Keratinocyte (primary cell): ENCODE measurements at regions not wholly inside any gene's neighbourhood (a gene's known extent, or its start where the extent isn't known, plus 50 kb on each side); places are given as distances from the start of the nearest gene placed in this dataset.

Experiments used
- DNase-seq: peaks from one replicate; pipeline ENCODE4 v3.0.0-alpha.2; 2011; ENCODE audit warnings: low read depth, missing footprints, low spot score
- FAIRE-seq: peaks from 2 replicates; lab custom pipeline; 2011; peaks lifted over from hg19 to GRCh38; lab: Jason Lieb, UNC
- H2AFZ ChIP-seq: 2 replicates; pipeline ENCODE4 v1.6.0; 2012; ENCODE audit warnings: low read length, control low read depth, inconsistent platforms; ENCODE audit not compliant: control insufficient read depth
- H3K27ac ChIP-seq: 2 replicates; pipeline ENCODE4 v1.5.1; 2011; ENCODE audit warnings: low read length; ENCODE audit not compliant: control insufficient read depth, insufficient read depth
- H3K27me3 ChIP-seq: 3 replicates; pipeline ENCODE4 v1.6.0; 2011; ENCODE audit warnings: low read length; ENCODE audit not compliant: control insufficient read depth, insufficient read depth; ENCODE audit errors: extremely low read depth
- H3K36me3 ChIP-seq, 2 experiments: 2 replicates in 1 of 2; 3 replicates in 1 of 2; pipeline ENCODE4 v1.5.1; 2011; ENCODE audit warnings: low read length in 2 of 2, mild to moderate bottlenecking in 1 of 2; ENCODE audit not compliant: control insufficient read depth in 2 of 2, insufficient read depth in 2 of 2; ENCODE audit errors: extremely low read depth in 1 of 2
- H3K4me1 ChIP-seq: 3 replicates; pipeline ENCODE4 v1.5.1; 2011; ENCODE audit warnings: low read length; ENCODE audit not compliant: control insufficient read depth, insufficient read depth; ENCODE audit errors: extremely low read depth
- H3K4me2 ChIP-seq: 3 replicates; pipeline ENCODE4 v1.6.0; 2011; ENCODE audit warnings: low read depth, low read length; ENCODE audit not compliant: control insufficient read depth, insufficient read depth; ENCODE audit errors: extremely low read depth
- H3K4me3 ChIP-seq, 3 experiments: fragments of 200-600 bp in 1 of 3; sonication (generic) in 1 of 3; 2 replicates in 2 of 3; 3 replicates in 1 of 3; pipeline ENCODE4 v1.5.1; 2011 to 2016; ENCODE audit warnings: low read length in 3 of 3, mild to moderate bottlenecking in 3 of 3, control low read depth in 2 of 3, inconsistent platforms in 1 of 3, low read depth in 1 of 3, mixed read lengths in 1 of 3, mixed run types in 1 of 3, moderate library complexity in 1 of 3; ENCODE audit not compliant: control insufficient read depth in 2 of 3, insufficient read depth in 2 of 3; ENCODE audit errors: extremely low read depth in 1 of 3
- H3K79me2 ChIP-seq: 2 replicates; pipeline ENCODE4 v1.6.0; 2012; ENCODE audit warnings: low read length; ENCODE audit not compliant: control insufficient read depth, insufficient read depth
- H3K9ac ChIP-seq: 3 replicates; pipeline ENCODE4 v1.6.0; 2011; ENCODE audit warnings: low read length; ENCODE audit not compliant: control insufficient read depth, insufficient read depth; ENCODE audit errors: extremely low read depth
- H3K9me1 ChIP-seq: 3 replicates; pipeline ENCODE4 v1.6.0; 2011; ENCODE audit warnings: low read length; ENCODE audit not compliant: control insufficient read depth, insufficient read depth; ENCODE audit errors: extremely low read depth
- H3K9me3 ChIP-seq: 2 replicates; pipeline ENCODE4 v1.5.1; 2012; ENCODE audit warnings: low read depth, low read length; ENCODE audit not compliant: control insufficient read depth
- H4K20me1 ChIP-seq: 3 replicates; pipeline ENCODE4 v1.6.0; 2011; ENCODE audit warnings: low read length; ENCODE audit not compliant: control insufficient read depth, insufficient read depth; ENCODE audit errors: extremely low read depth
- CTCF ChIP-seq, 3 experiments: IDR thresholded peaks in 1 of 3; conservative IDR thresholded peaks in 1 of 3; optimal IDR thresholded peaks in 1 of 3; 2 replicates in 2 of 3; 3 replicates in 1 of 3; pipeline versions ENCODE3 to v1.5.1; 2011; ENCODE audit warnings: low read length in 3 of 3, mild to moderate bottlenecking in 3 of 3, moderate library complexity in 2 of 3, control low read depth in 1 of 3, inconsistent platforms in 1 of 3; ENCODE audit not compliant: insufficient read depth in 2 of 3; ENCODE audit errors: extremely low read depth in 1 of 3
- EZH2 ChIP-seq: IDR thresholded peaks from one replicate; pipeline ENCODE4 v1.6.1; 2012; ENCODE audit warnings: inconsistent platforms, mild to moderate bottlenecking, low read length, moderate library complexity
- dilution Hi-C: fragments of 300-500 bp; cut with MboI; formaldehyde crosslinking; loops from one replicate; pipeline ENCODE4 v1.7.0; 2020; ENCODE audit warnings: low sequenced_read_pairs; ENCODE audit not compliant: extremely low pct_ligation_motif_present

GRCh38 chr5:35324201-35324600 is 93.9 kb upstream of the PRLR start:
- Histone ChIP-seq H3K4me2 (no peak overlapping the region), H3K27ac (no peak overlapping the region), H4K20me1 (no peaks in the 10 kb centered on the region), H3K27me3 (peaks cover 2% of the 10 kb centered on the region), H3K4me1 (peaks cover 4% of the 10 kb centered on the region), H3K9me1 (no peaks in the 10 kb centered on the region), H3K9ac (no peak overlapping the region), H2AFZ (no peak overlapping the region), H3K36me3 (no peaks in the 10 kb centered on the region), H3K79me2 (no peaks in the 10 kb centered on the region), H3K4me3 (no peak overlapping the region), H3K9me3 (no peaks in the 10 kb centered on the region)
- dilution Hi-C loops, result no loop called here
- TF ChIP-seq EZH2 (no peak), CTCF (optimal IDR thresholded peaks at IDR 0.05 in 1 of 3, IDR thresholded peaks at IDR 0.05 in 1 of 3, conservative IDR thresholded peaks at IDR 0.05 in 1 of 3; ENCODE audit: extremely low read depth in 1 of 3, insufficient read depth in 2 of 3, low read length in 3 of 3) (no peak)
- DNase-seq (no peak), FAIRE-seq (no peak)

- Histone ChIP-seq H2AFZ (no peak overlapping the region), H3K36me3 (no peaks in the 10 kb centered on the region), H3K9me1 (no peaks in the 10 kb centered on the region), H3K27ac (no peak overlapping the region), H3K79me2 (no peaks in the 10 kb centered on the region), H3K9me3 (no peaks in the 10 kb centered on the region), H3K9ac (no peak overlapping the region), H3K4me1 (peaks cover 17% of the 10 kb centered on the region), H3K4me3 (no peak overlapping the region), H4K20me1 (no peaks in the 10 kb centered on the region), H3K27me3 (peaks cover 2% of the 10 kb centered on the region), H3K4me2 (no peak overlapping the region)
- TF ChIP-seq EZH2 (no peak), CTCF (optimal IDR thresholded peaks at IDR 0.05 in 1 of 3, IDR thresholded peaks at IDR 0.05 in 1 of 3, conservative IDR thresholded peaks at IDR 0.05 in 1 of 3; ENCODE audit: extremely low read depth in 1 of 3, insufficient read depth in 2 of 3, low read length in 3 of 3) (no peak)
- dilution Hi-C loops, result no loop called here
- FAIRE-seq, result no peak
- no peak for DNase-seq
Observed at GRCh38 chr5:35320029-35320428, 89.7 kb upstream of the PRLR start.
